SU-DHL-6 (cell line): ENCODE measurements at regions not wholly inside any gene's neighbourhood (a gene's known extent, or its start where the extent isn't known, plus 50 kb on each side); places are given as distances from the start of the nearest gene placed in this dataset.
"Not testable (repeated sequence)": the region's sequence is repeated elsewhere in the genome, so short reads cannot be mapped to it uniquely, and the experiment has no call there.

Experiments used
- H2AFZ ChIP-seq: fragments of 200-600 bp; sonication (generic); 2 replicates; pipeline ENCODE4 v1.6.1; 2014; ENCODE audit warnings: low read depth, mild to moderate bottlenecking, moderate library complexity, mixed read lengths, antibody characterized with exemption, low read length; ENCODE audit not compliant: severe bottlenecking
- H3F3A ChIP-seq: fragments of 200-600 bp; shearing (Covaris generic); 2 replicates; pipeline ENCODE4 v1.6.0; 2016; ENCODE audit warnings: antibody characterized with exemption, mild to moderate bottlenecking; ENCODE audit not compliant: insufficient read depth
- H3K27ac ChIP-seq: fragments of 200-600 bp; sonication (generic); 2 replicates; pipeline ENCODE4 v1.5.1; 2016; ENCODE audit warnings: low read depth, mild to moderate bottlenecking, low read length, moderate library complexity, mixed read lengths
- H3K27me3 ChIP-seq: fragments of 200-600 bp; sonication (generic), shearing (Covaris generic); 2 replicates; pipeline ENCODE4 v1.6.0; 2014; ENCODE audit warnings: mild to moderate bottlenecking, low read length
- H3K36me3 ChIP-seq: fragments of 200-600 bp; sonication (generic); 2 replicates; pipeline ENCODE4 v1.6.1; 2014; ENCODE audit warnings: mild to moderate bottlenecking, low read length, mixed read lengths
- H3K4me2 ChIP-seq: fragments of 300-600, 200-600 bp; shearing (Covaris generic), sonication (generic); 2 replicates; pipeline ENCODE4 v1.6.0; 2014; ENCODE audit warnings: low read length, low read depth, mild to moderate bottlenecking; ENCODE audit not compliant: poor library complexity, severe bottlenecking
- H3K4me3 ChIP-seq: fragments of 200-600 bp; sonication (generic); 2 replicates; pipeline ENCODE4 v1.5.1; 2014; ENCODE audit warnings: antibody characterized with exemption, low read length, mild to moderate bottlenecking, mixed read lengths; ENCODE audit not compliant: insufficient read depth, poor library complexity, severe bottlenecking
- H3K79me2 ChIP-seq: fragments of 200-600 bp; sonication (generic); 2 replicates; pipeline ENCODE4 v1.6.1; 2014; ENCODE audit warnings: mild to moderate bottlenecking, low read length, moderate library complexity; ENCODE audit not compliant: insufficient read depth
- H3K9ac ChIP-seq: fragments of 200-600 bp; sonication (generic); 2 replicates; pipeline ENCODE4 v1.7.0; 2014; ENCODE audit warnings: mild to moderate bottlenecking, low read length
- H3K9me2 ChIP-seq: fragments of 200-600 bp; sonication (generic); replicated peaks from 2 replicates; pipeline ENCODE4 v1.6.1; 2014; ENCODE audit warnings: low read length; ENCODE audit not compliant: insufficient read depth
- H3K9me3 ChIP-seq: fragments of 200-600 bp; sonication (generic); 2 replicates; pipeline ENCODE4 v1.6.1; 2014; ENCODE audit warnings: low read length, mixed read lengths; ENCODE audit not compliant: insufficient read depth
- H4K20me1 ChIP-seq: fragments of 200-600 bp; sonication (generic); 2 replicates; pipeline ENCODE4 v1.6.1; 2014; ENCODE audit warnings: low read depth, mild to moderate bottlenecking, antibody characterized with exemption, low read length, moderate library complexity, mixed read lengths
- CTCF ChIP-seq: fragments of 200-600 bp; sonication (generic); IDR thresholded peaks from one replicate; pipeline ENCODE4 v1.5.1; 2017; ENCODE audit warnings: antibody characterized with exemption, mild to moderate bottlenecking, low read length, moderate library complexity; ENCODE audit not compliant: insufficient read depth, poor library complexity, severe bottlenecking
- EZH2phosphoT487 ChIP-seq: fragments of 200-600 bp; sonication (generic), shearing (Covaris generic); conservative IDR thresholded peaks from 2 replicates; pipeline ENCODE4 v1.6.1; 2018; ENCODE audit warnings: mild to moderate bottlenecking, antibody characterized with exemption, low read length, moderate library complexity, mixed read lengths

GRCh38 chr4:26253968-26254367 is 66.8 kb upstream of the RBPJ start:
- H3K27ac ChIP-seq: no peak overlapping the region
- H3K9me3 ChIP-seq: no peaks in the 10 kb centered on the region
- H4K20me1 ChIP-seq: no peaks in the 10 kb centered on the region
- H3K4me3 ChIP-seq: no peak overlapping the region
- no peaks in the 10 kb centered on the region for H3F3A ChIP-seq
- H3K36me3 ChIP-seq: no peaks in the 10 kb centered on the region
- no peak for TF ChIP-seq EZH2phosphoT487
- TF ChIP-seq CTCF: no peak
- no peak overlapping the region for H2AFZ ChIP-seq
- H3K9me2 ChIP-seq: no peaks in the 10 kb centered on the region
- no peaks in the 10 kb centered on the region for H3K27me3 ChIP-seq
- no peak overlapping the region for H3K9ac ChIP-seq
- no peaks in the 10 kb centered on the region for H3K79me2 ChIP-seq
- no peak overlapping the region for H3K4me2 ChIP-seq

- no peak for TF ChIP-seq CTCF
- no peak for TF ChIP-seq EZH2phosphoT487
- H3K79me2 ChIP-seq: no peaks in the 10 kb centered on the region
- no peak overlapping the region for H2AFZ ChIP-seq
- H3K27ac ChIP-seq: no peak overlapping the region
- H3K4me3 ChIP-seq: no peak overlapping the region
- H3K9me2 ChIP-seq: no peaks in the 10 kb centered on the region
- no peaks in the 10 kb centered on the region for H3F3A ChIP-seq
- no peaks in the 10 kb centered on the region for H3K27me3 ChIP-seq
- H3K9ac ChIP-seq: no peak overlapping the region
- H4K20me1 ChIP-seq: no peaks in the 10 kb centered on the region
- no peak overlapping the region for H3K4me2 ChIP-seq
- H3K9me3 ChIP-seq: no peaks in the 10 kb centered on the region
- H3K36me3 ChIP-seq: no peaks in the 10 kb centered on the region
These were observed 64.8 kb upstream of the RBPJ start for GRCh38 chr4:26255989-26256388.

- H4K20me1 ChIP-seq, H3K27me3 ChIP-seq, H3K4me2 ChIP-seq, H3K36me3 ChIP-seq, H3K79me2 ChIP-seq, H3K9ac ChIP-seq, H3F3A ChIP-seq, H3K27ac ChIP-seq, H3K9me3 ChIP-seq, H3K9me2 ChIP-seq, H3K4me3 ChIP-seq, H2AFZ ChIP-seq: not testable (repeated sequence)
These were observed 63.4 kb upstream of the RBPJ start for GRCh38 chr4:26257444-26257843.

- Histone ChIP-seq H3K27ac (no peak overlapping the region), H3K9me2 (no peaks in the 10 kb centered on the region), H3K4me3 (no peak overlapping the region), H3K4me2 (no peak overlapping the region), H3K27me3 (no peaks in the 10 kb centered on the region), H3K79me2 (no peaks in the 10 kb centered on the region), H4K20me1 (no peaks in the 10 kb centered on the region), H3K9ac (no peak overlapping the region), H3K9me3 (no peaks in the 10 kb centered on the region), H3K36me3 (no peaks in the 10 kb centered on the region), H3F3A (no peaks in the 10 kb centered on the region), H2AFZ (no peak overlapping the region)
- TF ChIP-seq EZH2phosphoT487 (no peak), CTCF (no peak)
These were observed 63.0 kb upstream of the RBPJ start for GRCh38 chr4:26257850-26258249.
